Astrocyte (in vitro differentiated cells and primary cell): ENCODE measurements at regions not wholly inside any gene's neighbourhood (a gene's known extent, or its start where the extent isn't known, plus 50 kb on each side); places are given as distances from the start of the nearest gene placed in this dataset.

ENCODE experiments used
- EZH2 ChIP-seq: IDR thresholded peaks from 2 replicates; pipeline ENCODE4 v1.6.1; 2012; ENCODE audit warnings: mild to moderate bottlenecking, low read length, inconsistent platforms; ENCODE audit not compliant: insufficient read depth
- TF ChIP-seq, protein P1 (sequence below): IDR thresholded peaks from 2 replicates; pipeline ENCODE4 v1.5.1; 2011; ENCODE audit warnings: low read depth, mild to moderate bottlenecking, inconsistent platforms, low read length, moderate library complexity; ENCODE audit not compliant: insufficient read depth

DNA sequence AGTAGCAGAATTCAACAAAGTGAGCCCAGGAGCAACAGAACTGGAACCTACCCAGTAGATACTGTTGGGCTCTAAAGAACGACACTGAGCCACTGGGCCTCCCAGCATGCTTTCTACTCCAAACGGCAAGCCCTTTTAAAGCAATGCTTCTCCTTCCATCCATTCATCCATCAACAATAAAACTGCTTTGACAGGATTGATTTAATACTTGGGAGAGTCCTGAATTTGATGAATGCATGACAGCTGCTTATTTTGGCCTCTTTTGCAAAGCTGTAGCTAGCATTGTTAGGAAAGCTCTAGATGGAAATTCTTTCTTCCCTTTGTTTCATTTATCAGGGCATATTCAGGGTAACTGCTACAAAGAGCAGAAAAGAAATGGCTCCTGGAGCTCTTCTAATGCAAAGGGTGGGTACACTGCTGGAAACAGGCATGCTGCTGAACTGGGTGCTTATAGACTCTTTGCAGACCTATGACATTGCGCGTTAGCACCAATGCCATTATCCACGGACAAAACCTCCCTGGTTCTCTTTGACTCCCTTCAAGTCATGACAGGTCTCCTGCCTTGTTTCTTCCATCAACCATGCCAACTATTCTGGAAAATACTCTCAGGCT, 138.4 kb upstream of the HNRNPA3 start:
- TF ChIP-seq, protein P1, sequence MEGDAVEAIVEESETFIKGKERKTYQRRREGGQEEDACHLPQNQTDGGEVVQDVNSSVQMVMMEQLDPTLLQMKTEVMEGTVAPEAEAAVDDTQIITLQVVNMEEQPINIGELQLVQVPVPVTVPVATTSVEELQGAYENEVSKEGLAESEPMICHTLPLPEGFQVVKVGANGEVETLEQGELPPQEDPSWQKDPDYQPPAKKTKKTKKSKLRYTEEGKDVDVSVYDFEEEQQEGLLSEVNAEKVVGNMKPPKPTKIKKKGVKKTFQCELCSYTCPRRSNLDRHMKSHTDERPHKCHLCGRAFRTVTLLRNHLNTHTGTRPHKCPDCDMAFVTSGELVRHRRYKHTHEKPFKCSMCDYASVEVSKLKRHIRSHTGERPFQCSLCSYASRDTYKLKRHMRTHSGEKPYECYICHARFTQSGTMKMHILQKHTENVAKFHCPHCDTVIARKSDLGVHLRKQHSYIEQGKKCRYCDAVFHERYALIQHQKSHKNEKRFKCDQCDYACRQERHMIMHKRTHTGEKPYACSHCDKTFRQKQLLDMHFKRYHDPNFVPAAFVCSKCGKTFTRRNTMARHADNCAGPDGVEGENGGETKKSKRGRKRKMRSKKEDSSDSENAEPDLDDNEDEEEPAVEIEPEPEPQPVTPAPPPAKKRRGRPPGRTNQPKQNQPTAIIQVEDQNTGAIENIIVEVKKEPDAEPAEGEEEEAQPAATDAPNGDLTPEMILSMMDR: no peak
- TF ChIP-seq EZH2: no peak
